Effector memory CD4-positive, alpha-beta T cell (primary cell): ENCODE measurements at regions not wholly inside any gene's neighbourhood (a gene's known extent, or its start where the extent isn't known, plus 50 kb on each side); places are given as distances from the start of the nearest gene placed in this dataset.

ENCODE experiments used
- DNase-seq, 3 donors: peaks; one replicate each; pipeline ENCODE4 v3.0.0-alpha.2; 2020
- H3K27ac ChIP-seq: 2 replicates; pipeline ENCODE4 v1.7.0; 2013; ENCODE audit warnings: mild to moderate bottlenecking, low read length, moderate library complexity; ENCODE audit not compliant: insufficient read depth, poor library complexity, severe bottlenecking
- H3K27me3 ChIP-seq: replicated peaks from 2 replicates; pipeline ENCODE4 v1.7.0; 2013; ENCODE audit warnings: mild to moderate bottlenecking, low read length; ENCODE audit not compliant: insufficient read depth, control insufficient read depth, poor library complexity, severe bottlenecking
- H3K36me3 ChIP-seq: 2 replicates; pipeline ENCODE4 v1.7.0; 2013; ENCODE audit warnings: mild to moderate bottlenecking, low read length, moderate library complexity; ENCODE audit not compliant: control insufficient read depth, insufficient read depth
- H3K4me1 ChIP-seq: 2 replicates; pipeline ENCODE4 v1.7.0; 2013; ENCODE audit warnings: low read length, mild to moderate bottlenecking; ENCODE audit not compliant: control insufficient read depth, insufficient read depth, poor library complexity, severe bottlenecking
- H3K4me3 ChIP-seq: 2 replicates; pipeline ENCODE4 v1.7.0; 2013; ENCODE audit warnings: low read length, low read depth, mild to moderate bottlenecking; ENCODE audit not compliant: insufficient read depth, poor library complexity, severe bottlenecking
- H3K9me3 ChIP-seq: 2 replicates; pipeline ENCODE4 v1.7.0; 2013; ENCODE audit warnings: mild to moderate bottlenecking, low read length, moderate library complexity; ENCODE audit not compliant: control insufficient read depth

DNA sequence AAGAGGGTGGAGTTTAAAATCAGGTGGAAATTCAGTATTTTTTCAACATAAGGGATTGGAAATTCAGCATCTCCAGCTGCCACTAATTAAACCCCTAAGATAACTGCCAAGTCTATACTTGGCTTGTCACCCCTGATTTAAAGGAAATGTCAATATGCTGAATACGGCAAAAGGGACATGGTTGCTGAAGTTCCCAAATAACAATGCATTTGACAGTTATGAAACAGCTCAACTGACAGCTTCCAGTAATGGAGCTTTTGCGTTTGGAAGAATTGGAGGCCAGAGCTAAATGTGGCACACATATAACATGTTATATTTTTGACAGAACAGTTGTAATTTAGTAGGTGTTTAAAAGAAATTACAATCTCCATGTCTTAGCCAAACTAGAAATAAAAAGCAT, 1867.9 kb upstream of the LRRTM1 start:
- no peak overlapping the region for H3K27ac ChIP-seq
- no peaks in the 10 kb centered on the region for H3K4me1 ChIP-seq
- no peaks in the 10 kb centered on the region for H3K27me3 ChIP-seq
- H3K36me3 ChIP-seq: no peaks in the 10 kb centered on the region
- no peak for DNase-seq
- H3K9me3 ChIP-seq: peaks cover 2% of the 10 kb centered on the region
- H3K4me3 ChIP-seq: no peak overlapping the region

- Histone ChIP-seq H3K4me1 (no peaks in the 10 kb centered on the region), H3K36me3 (no peaks in the 10 kb centered on the region), H3K4me3 (no peak overlapping the region), H3K27ac (no peak overlapping the region), H3K27me3 (no peaks in the 10 kb centered on the region), H3K9me3 (peaks cover 2% of the 10 kb centered on the region)
- DNase-seq: no peak
Measured at GRCh38 chr2:82169379-82169778, 1864.8 kb upstream of the LRRTM1 start.

DNA sequence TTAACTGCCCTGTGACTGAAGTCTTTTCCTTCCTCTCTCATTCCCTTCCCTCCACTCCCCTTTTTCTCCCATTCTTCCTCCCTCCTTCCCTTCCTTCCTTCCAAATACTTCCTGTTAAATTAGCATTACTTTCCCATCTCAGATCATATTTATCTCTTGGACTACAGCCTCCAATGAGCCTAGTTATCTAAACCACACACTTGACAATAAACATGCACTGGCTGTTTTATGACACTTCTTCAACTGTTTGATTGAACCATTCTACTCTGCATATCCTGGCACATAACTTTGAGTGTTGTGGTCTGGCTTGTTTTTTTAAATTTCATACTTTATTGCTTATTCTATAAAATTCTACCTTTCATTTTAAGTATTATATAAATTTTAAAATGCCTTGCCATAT, 1860.8 kb upstream of the LRRTM1 start:
- Histone ChIP-seq H3K9me3 (peaks cover 2% of the 10 kb centered on the region), H3K27ac (no peak overlapping the region), H3K4me1 (no peaks in the 10 kb centered on the region), H3K4me3 (no peak overlapping the region), H3K27me3 (no peaks in the 10 kb centered on the region), H3K36me3 (no peaks in the 10 kb centered on the region)
- no peak for DNase-seq

GRCh38 chr2:82158150-82158549, 1853.6 kb upstream of the LRRTM1 start:
- DNase-seq: no peak
- H3K36me3 ChIP-seq: no peaks in the 10 kb centered on the region
- H3K9me3 ChIP-seq: no peaks in the 10 kb centered on the region
- H3K4me1 ChIP-seq: no peaks in the 10 kb centered on the region
- no peak overlapping the region for H3K4me3 ChIP-seq
- no peak overlapping the region for H3K27ac ChIP-seq
- no peaks in the 10 kb centered on the region for H3K27me3 ChIP-seq

DNA sequence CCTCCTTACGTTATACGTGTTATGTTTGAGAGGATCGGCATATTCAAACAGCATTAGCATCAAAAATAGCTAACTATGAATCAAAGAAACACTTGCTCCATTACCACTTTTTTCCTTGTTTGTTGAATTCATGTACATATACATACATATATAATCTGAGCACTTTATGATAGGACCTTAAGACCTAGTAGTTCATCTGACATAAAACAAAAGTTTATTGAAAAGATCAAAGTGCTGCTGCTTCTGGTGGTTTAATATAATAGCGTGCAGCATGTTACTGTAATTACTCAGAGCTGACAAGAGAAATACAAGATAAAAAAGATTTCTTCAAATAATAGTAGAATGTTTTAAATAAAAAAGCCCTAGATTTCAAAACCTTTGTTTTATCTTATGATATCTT, 1850.9 kb upstream of the LRRTM1 start:
- H3K36me3 ChIP-seq: no peaks in the 10 kb centered on the region
- no peaks in the 10 kb centered on the region for H3K4me1 ChIP-seq
- H3K4me3 ChIP-seq: no peak overlapping the region
- no peak for DNase-seq
- H3K27ac ChIP-seq: no peak overlapping the region
- no peaks in the 10 kb centered on the region for H3K27me3 ChIP-seq
- H3K9me3 ChIP-seq: no peaks in the 10 kb centered on the region

- H3K36me3 ChIP-seq: no peaks in the 10 kb centered on the region
- H3K4me1 ChIP-seq: no peaks in the 10 kb centered on the region
- no peak overlapping the region for H3K27ac ChIP-seq
- no peak for DNase-seq
- H3K9me3 ChIP-seq: no peaks in the 10 kb centered on the region
- no peak overlapping the region for H3K4me3 ChIP-seq
- no peaks in the 10 kb centered on the region for H3K27me3 ChIP-seq
Measured at GRCh38 chr2:82143343-82143742, 1838.8 kb upstream of the LRRTM1 start.

GRCh38 chr2:82139979-82140611, 1835.5 kb upstream of the LRRTM1 start:
- no peak for DNase-seq
- Histone ChIP-seq H3K27me3 (no peaks in the 10 kb centered on the region), H3K9me3 (no peaks in the 10 kb centered on the region), H3K4me1 (no peaks in the 10 kb centered on the region), H3K36me3 (no peaks in the 10 kb centered on the region), H3K27ac (no peak overlapping the region), H3K4me3 (no peak overlapping the region)

DNA sequence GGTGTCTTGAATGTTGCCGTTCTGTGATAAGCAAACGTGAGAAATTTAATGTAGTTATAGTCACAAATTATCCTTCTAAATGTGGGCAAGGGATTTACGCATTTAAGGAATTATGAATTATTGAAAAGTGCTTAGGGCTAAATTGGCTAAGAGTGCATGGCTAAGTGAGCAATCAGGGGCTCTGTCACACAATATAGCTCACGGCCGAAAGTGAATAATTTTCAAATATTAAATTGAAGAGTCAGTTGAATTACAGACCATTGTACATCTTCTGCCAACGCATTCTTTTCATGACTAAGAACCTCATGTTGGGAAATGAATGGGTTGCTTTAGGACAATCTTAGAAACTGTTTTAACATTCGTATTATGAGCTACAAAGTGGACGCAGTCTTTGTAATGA, 1832.9 kb upstream of the LRRTM1 start:
- H3K9me3 ChIP-seq: no peaks in the 10 kb centered on the region
- no peak overlapping the region for H3K4me3 ChIP-seq
- no peaks in the 10 kb centered on the region for H3K4me1 ChIP-seq
- H3K27ac ChIP-seq: no peak overlapping the region
- no peak for DNase-seq
- no peaks in the 10 kb centered on the region for H3K27me3 ChIP-seq
- no peaks in the 10 kb centered on the region for H3K36me3 ChIP-seq

- no peaks in the 10 kb centered on the region for H3K4me1 ChIP-seq
- no peak overlapping the region for H3K27ac ChIP-seq
- no peak for DNase-seq
- no peak overlapping the region for H3K4me3 ChIP-seq
- H3K27me3 ChIP-seq: no peaks in the 10 kb centered on the region
- no peaks in the 10 kb centered on the region for H3K9me3 ChIP-seq
- H3K36me3 ChIP-seq: no peaks in the 10 kb centered on the region
Measured at GRCh38 chr2:82128051-82128450, 1823.5 kb upstream of the LRRTM1 start.

DNA sequence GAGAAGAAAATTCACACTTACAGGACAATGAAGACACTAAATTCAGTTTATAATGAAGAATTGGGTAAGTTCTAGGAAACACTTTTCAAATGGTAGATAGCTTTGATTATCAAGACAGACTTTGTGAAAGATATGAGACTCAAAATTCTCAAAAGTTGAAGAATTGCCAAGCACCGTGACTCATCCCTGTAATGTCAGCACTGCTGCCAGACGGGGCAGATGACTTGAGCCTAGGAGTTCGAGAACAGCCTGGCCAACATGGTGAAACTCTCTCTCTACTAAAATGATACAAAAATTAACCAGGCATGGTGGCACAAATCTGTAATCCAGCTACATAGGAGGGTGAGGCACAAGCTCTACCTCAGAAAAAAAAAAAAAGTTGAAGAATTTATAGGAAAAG, 1820.1 kb upstream of the LRRTM1 start:
- Histone ChIP-seq H3K4me1 (no peaks in the 10 kb centered on the region), H3K27me3 (no peaks in the 10 kb centered on the region), H3K4me3 (no peak overlapping the region), H3K27ac (no peak overlapping the region), H3K36me3 (no peaks in the 10 kb centered on the region), H3K9me3 (no peaks in the 10 kb centered on the region)
- no peak for DNase-seq
